Activated naive CD8-positive, alpha-beta T cell (primary cell): ENCODE measurements at regions not wholly inside any gene's neighbourhood (a gene's known extent, or its start where the extent isn't known, plus 50 kb on each side); places are given as distances from the start of the nearest gene placed in this dataset.
"Not testable (repeated sequence)": the region's sequence is repeated elsewhere in the genome, so short reads cannot be mapped to it uniquely, and the experiment has no call there.

Experiments
- H3K27ac Mint-ChIP-seq: one replicate; pipeline ENCODE4 v1.8.0; 2021; ENCODE audit warnings: mixed read lengths
- H3K27me3 Mint-ChIP-seq: one replicate; pipeline ENCODE4 v1.8.0; 2021; ENCODE audit warnings: mixed read lengths
- H3K36me3 Mint-ChIP-seq: one replicate; pipeline ENCODE4 v1.8.0; 2021; ENCODE audit warnings: mixed read lengths
- H3K4me1 Mint-ChIP-seq: one replicate; pipeline ENCODE4 v1.8.0; 2021; ENCODE audit warnings: low read depth, mixed read lengths
- H3K4me3 Mint-ChIP-seq: one replicate; pipeline ENCODE4 v1.8.0; 2021; ENCODE audit warnings: mild to moderate bottlenecking, mixed read lengths
- H3K9me3 Mint-ChIP-seq: one replicate; pipeline ENCODE4 v1.8.0; 2021; ENCODE audit warnings: low read depth, mixed read lengths

GRCh38 chr2:131584380-131584779 lies 56.7 kb downstream of the CCDC74A start:
- H3K27ac Mint-ChIP-seq = no peak overlapping the region
- peaks cover 17% of the 10 kb centered on the region for H3K27me3 Mint-ChIP-seq
- no peaks in the 10 kb centered on the region for H3K9me3 Mint-ChIP-seq
- no peaks in the 10 kb centered on the region for H3K36me3 Mint-ChIP-seq
- no peaks in the 10 kb centered on the region for H3K4me1 Mint-ChIP-seq
- no peak overlapping the region for H3K4me3 Mint-ChIP-seq

DNA sequence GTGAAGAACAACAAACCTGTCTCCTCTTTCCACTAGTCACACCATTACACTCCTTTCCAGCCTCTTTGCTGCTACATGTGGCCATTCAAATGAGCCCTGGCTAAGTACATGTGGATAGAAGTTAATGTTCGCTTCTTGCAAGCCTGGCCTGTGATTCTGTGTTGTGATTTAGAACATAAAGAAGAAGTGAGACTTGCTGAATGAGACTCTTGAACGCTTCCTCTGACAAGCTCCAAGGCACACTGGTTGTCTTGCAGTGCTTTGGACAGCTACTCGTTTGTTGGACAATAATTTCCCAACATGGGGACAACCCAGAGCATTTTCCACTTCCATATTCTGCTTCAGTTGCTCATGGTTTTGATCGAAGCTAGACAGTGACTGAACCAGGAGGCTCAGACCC lies 57.3 kb downstream of the CCDC74A start:
- no peak overlapping the region for H3K4me3 Mint-ChIP-seq
- no peaks in the 10 kb centered on the region for H3K36me3 Mint-ChIP-seq
- no peak overlapping the region for H3K27ac Mint-ChIP-seq
- H3K9me3 Mint-ChIP-seq = no peaks in the 10 kb centered on the region
- H3K27me3 Mint-ChIP-seq = peaks cover 17% of the 10 kb centered on the region
- H3K4me1 Mint-ChIP-seq = no peaks in the 10 kb centered on the region

DNA sequence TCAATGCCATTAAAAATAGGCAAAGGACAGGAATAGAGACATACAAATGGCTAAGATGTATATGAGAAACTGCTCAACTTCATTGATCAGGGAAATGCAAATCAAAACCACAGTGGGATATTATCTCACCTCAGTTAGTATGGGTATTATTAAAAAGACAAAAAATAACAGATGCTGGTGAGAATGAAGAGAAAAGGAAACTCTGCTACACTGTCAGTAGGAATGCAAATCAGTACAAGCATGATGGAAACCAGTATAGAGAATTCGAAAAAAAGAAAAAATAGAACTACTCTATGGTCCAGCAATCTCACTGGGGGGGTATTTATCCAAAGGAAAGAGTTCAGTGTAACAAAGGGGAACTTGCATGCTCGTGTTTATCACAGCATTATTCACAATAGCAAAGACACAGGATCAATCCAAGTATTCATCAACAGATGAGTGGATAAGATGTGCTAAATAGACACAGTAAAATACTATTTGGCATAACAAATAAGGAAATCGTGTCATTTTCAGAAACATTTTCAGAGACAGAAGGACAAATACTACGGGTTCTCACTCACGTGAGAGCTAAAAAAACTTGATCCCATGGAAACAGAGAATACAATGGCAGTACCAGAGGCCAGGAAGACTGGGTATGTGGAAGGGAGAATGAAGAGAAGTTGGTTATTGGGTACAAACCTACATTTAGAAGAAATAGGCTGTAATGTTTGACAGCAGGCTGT lies 60.6 kb downstream of the CCDC74A start:
- H3K36me3 Mint-ChIP-seq = no peaks in the 10 kb centered on the region
- no peak overlapping the region for H3K27ac Mint-ChIP-seq
- H3K9me3 Mint-ChIP-seq = no peaks in the 10 kb centered on the region
- no peaks in the 10 kb centered on the region for H3K4me1 Mint-ChIP-seq
- H3K27me3 Mint-ChIP-seq = peaks cover 16% of the 10 kb centered on the region
- no peak overlapping the region for H3K4me3 Mint-ChIP-seq

DNA sequence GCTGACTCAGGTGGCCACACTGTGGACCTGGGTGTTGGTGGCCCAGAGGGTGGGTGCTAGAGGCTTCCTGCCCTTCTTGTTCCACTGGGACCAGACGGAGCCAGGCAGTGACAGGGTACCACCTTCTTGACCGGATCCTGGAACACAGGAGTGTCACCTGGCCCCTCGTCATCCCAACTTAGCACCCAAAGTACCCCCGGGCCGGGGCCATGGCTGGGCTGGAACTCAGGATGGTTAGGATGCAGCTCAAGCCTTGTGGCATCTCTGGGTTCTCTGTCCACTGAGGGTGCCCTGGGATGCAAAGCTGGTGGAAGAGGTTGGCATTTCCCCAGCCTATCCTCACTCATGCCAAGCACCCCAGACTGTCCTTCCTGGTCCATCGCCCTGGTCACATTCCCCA lies 61.4 kb downstream of the CCDC74A start:
- H3K27ac Mint-ChIP-seq, H3K4me3 Mint-ChIP-seq, H3K9me3 Mint-ChIP-seq, H3K36me3 Mint-ChIP-seq, H3K4me1 Mint-ChIP-seq: not testable (repeated sequence)
- H3K27me3 Mint-ChIP-seq = peaks cover 11% of the 10 kb centered on the region

DNA sequence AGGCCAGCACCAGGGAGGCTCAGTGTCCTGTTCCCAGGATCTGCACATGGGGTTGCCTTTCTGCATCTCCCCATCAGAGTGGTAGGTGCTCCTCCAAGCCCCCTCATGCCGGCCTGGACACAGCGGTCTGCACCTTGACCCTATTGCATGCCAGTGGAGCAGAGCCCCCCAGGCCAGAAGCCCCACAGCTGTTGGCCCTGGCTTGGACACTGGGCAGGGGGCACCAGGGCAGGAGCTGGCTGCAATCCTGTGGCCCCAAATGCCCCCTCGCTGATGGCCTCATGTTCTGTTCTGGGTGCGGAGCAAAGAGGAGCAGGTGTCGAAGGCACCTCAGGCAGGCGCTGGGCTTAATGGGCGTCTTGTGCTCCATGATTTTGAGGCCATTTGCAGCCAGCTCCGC lies 62.7 kb downstream of the CCDC74A start:
- Mint-ChIP-seq H3K36me3 (no peaks in the 10 kb centered on the region), H3K9me3 (no peaks in the 10 kb centered on the region), H3K4me1 (no peaks in the 10 kb centered on the region), H3K27ac (no peak overlapping the region), H3K27me3 (peaks cover 11% of the 10 kb centered on the region), H3K4me3 (no peak overlapping the region)

GRCh38 chr2:131590896-131591295 lies 63.2 kb downstream of the CCDC74A start:
- no peak overlapping the region for H3K4me3 Mint-ChIP-seq
- no peak overlapping the region for H3K27ac Mint-ChIP-seq
- no peaks in the 10 kb centered on the region for H3K36me3 Mint-ChIP-seq
- no peaks in the 10 kb centered on the region for H3K9me3 Mint-ChIP-seq
- H3K4me1 Mint-ChIP-seq = no peaks in the 10 kb centered on the region
- peaks cover 11% of the 10 kb centered on the region for H3K27me3 Mint-ChIP-seq

DNA sequence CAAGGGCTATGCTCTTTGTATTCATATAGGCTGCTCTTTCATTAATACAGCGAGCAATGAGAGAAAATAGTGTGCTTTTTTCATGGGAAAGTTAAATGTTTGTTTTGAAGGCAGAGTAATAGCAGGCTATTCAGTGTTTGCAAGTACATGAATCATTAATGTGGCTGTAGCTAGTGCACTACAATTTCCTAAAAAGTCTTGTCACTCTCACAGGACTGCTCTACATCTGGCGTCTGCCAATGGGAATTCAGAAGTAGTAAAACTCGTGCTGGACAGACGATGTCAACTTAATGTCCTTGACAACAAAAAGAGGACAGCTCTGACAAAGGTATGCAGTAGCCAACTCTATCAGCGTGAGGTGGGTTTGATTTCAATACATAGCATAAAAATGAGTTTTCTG lies 68.9 kb downstream of the CCDC74A start:
- H3K27ac Mint-ChIP-seq, H3K4me1 Mint-ChIP-seq, H3K36me3 Mint-ChIP-seq, H3K9me3 Mint-ChIP-seq, H3K4me3 Mint-ChIP-seq: not testable (repeated sequence)
- peaks cover 11% of the 10 kb centered on the region for H3K27me3 Mint-ChIP-seq

- H3K9me3 Mint-ChIP-seq, H3K27ac Mint-ChIP-seq, H3K4me1 Mint-ChIP-seq, H3K27me3 Mint-ChIP-seq, H3K4me3 Mint-ChIP-seq, H3K36me3 Mint-ChIP-seq: not testable (repeated sequence)
Measured at GRCh38 chr2:131602444-131602843, 74.8 kb downstream of the CCDC74A start.

DNA sequence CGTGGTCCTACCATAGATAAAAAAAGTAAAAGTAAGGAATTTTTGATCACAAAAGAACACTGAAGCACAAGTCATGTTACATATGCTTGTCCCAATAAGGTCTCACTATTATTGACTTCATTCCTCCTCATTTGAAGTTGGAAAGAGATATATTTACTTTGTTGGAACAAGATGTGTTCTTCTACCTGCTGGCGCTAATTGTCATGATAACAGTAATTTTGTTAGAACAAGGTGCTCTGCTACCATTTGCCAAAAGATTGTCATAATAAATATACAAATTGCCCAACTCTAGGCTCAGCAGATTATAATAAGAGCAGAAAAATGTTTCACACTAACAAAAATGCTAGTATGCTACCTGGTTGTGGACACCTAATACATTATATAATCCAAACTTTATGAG lies 77.0 kb downstream of the CCDC74A start:
- not testable (repeated sequence) for H3K36me3 Mint-ChIP-seq, H3K27ac Mint-ChIP-seq, H3K4me3 Mint-ChIP-seq

GRCh38 chr2:131606366-131606765 lies 78.7 kb downstream of the CCDC74A start:
- H3K4me3 Mint-ChIP-seq, H3K36me3 Mint-ChIP-seq, H3K9me3 Mint-ChIP-seq, H3K4me1 Mint-ChIP-seq, H3K27me3 Mint-ChIP-seq, H3K27ac Mint-ChIP-seq: not testable (repeated sequence)

More for the DNA sequence above, 77.0 kb downstream of the CCDC74A start:
- H3K27me3 Mint-ChIP-seq, H3K9me3 Mint-ChIP-seq, H3K4me1 Mint-ChIP-seq: not testable (repeated sequence)

GRCh38 chr2:131607056-131607455 lies 79.4 kb downstream of the CCDC74A start:
- not testable (repeated sequence) for H3K36me3 Mint-ChIP-seq, H3K9me3 Mint-ChIP-seq, H3K27me3 Mint-ChIP-seq, H3K4me3 Mint-ChIP-seq, H3K27ac Mint-ChIP-seq, H3K4me1 Mint-ChIP-seq

GRCh38 chr2:131614539-131614938 lies 86.9 kb downstream of the CCDC74A start:
- H3K9me3 Mint-ChIP-seq, H3K4me3 Mint-ChIP-seq, H3K4me1 Mint-ChIP-seq, H3K27ac Mint-ChIP-seq, H3K36me3 Mint-ChIP-seq: not testable (repeated sequence)
- H3K27me3 Mint-ChIP-seq = peaks cover 11% of the 10 kb centered on the region

DNA sequence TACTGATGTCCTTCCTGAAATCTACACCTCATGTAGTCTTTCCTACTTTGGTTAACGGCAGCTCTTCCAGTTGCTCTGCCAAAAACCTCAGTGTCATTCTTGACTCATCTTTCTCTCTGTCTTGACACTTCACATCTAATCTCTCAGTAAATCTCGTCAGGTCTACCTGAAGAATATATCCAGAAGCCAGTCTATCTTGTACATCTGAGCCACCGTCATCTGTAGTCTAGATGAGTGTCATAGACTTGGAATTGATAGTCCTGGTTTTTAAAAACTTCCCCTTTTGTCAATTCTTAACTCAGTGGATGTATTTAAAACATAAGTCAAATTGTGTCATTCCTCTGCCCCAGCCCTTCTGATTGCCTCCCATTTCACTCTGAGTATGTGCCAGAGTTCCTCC lies 90.6 kb downstream of the CCDC74A start:
- not testable (repeated sequence) for H3K4me3 Mint-ChIP-seq, H3K27ac Mint-ChIP-seq, H3K9me3 Mint-ChIP-seq, H3K36me3 Mint-ChIP-seq, H3K4me1 Mint-ChIP-seq
- peaks cover 12% of the 10 kb centered on the region for H3K27me3 Mint-ChIP-seq

GRCh38 chr2:131622874-131623273 lies 95.2 kb downstream of the CCDC74A start:
- H3K27ac Mint-ChIP-seq, H3K4me1 Mint-ChIP-seq, H3K4me3 Mint-ChIP-seq, H3K9me3 Mint-ChIP-seq, H3K36me3 Mint-ChIP-seq: not testable (repeated sequence)
- H3K27me3 Mint-ChIP-seq = peaks cover 14% of the 10 kb centered on the region

DNA sequence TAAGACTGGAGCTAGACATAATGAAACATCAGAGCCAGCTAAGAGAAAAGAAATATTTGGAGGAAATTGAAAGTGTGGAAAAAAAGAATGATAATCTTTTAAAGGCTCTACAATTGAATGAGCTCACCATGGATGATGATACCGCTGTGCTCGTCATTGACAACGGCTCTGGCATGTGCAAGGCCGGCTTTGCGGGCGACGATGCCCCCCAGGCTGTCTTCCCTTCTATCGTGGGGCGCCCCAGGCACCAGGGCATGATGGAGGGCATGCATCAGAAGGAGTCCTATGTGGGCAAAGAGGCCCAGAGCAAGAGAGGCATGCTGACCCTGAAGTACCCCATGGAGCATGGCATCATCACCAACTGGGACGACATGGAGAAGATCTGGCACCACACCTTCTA lies 98.3 kb downstream of the CCDC74A start:
- not testable (repeated sequence) for H3K4me3 Mint-ChIP-seq, H3K9me3 Mint-ChIP-seq, H3K4me1 Mint-ChIP-seq, H3K27ac Mint-ChIP-seq, H3K36me3 Mint-ChIP-seq, H3K27me3 Mint-ChIP-seq

GRCh38 chr2:131626565-131626964 lies 98.9 kb downstream of the CCDC74A start:
- not testable (repeated sequence) for H3K4me3 Mint-ChIP-seq, H3K36me3 Mint-ChIP-seq, H3K4me1 Mint-ChIP-seq, H3K27me3 Mint-ChIP-seq, H3K27ac Mint-ChIP-seq, H3K9me3 Mint-ChIP-seq
